Urinary bladder (tissue), 3 donors: ENCODE measurements at regions not wholly inside any gene's neighbourhood (a gene's known extent, or its start where the extent isn't known, plus 50 kb on each side); places are given as distances from the start of the nearest gene placed in this dataset.

Source experiments
- DNase-seq: peaks from one replicate; pipeline ENCODE4 v3.0.0-alpha.2; 2015; ENCODE audit errors: extremely low spot score
- H3K27ac ChIP-seq: one replicate; pipeline ENCODE4 v1.5.1; 2013; ENCODE audit warnings: low read depth, mild to moderate bottlenecking, moderate library complexity
- H3K36me3 ChIP-seq: one replicate; pipeline ENCODE4 v1.6.1; 2013; ENCODE audit warnings: mild to moderate bottlenecking, moderate library complexity; ENCODE audit not compliant: insufficient read depth
- H3K4me1 ChIP-seq: one replicate; pipeline ENCODE4 v1.6.1; 2013; ENCODE audit warnings: mild to moderate bottlenecking, moderate library complexity; ENCODE audit not compliant: insufficient read depth
- H3K4me3 ChIP-seq: one replicate; pipeline ENCODE4 v1.5.1; 2013; ENCODE audit warnings: low read depth, low read length
- WGBS: extraction: QIAGEN DNeasy Blood & Tissue Kit; methylation state at CpG from one replicate; pipeline ENCODE4 v1.1.7; 2013; 5-methylcytosine and 5-hydroxymethylcytosine counted together
- donor health status: healthy with polysubstance abuse.
- donor health status: healthy.

GRCh38 chr12:105843561-105843960 lies 295.2 kb downstream of the NUAK1 start:
- Histone ChIP-seq H3K36me3 (no peaks in the 10 kb centered on the region), H3K4me3 (no peak overlapping the region), H3K4me1 (no peaks in the 10 kb centered on the region), H3K27ac (no peak overlapping the region)
- no peak for DNase-seq
- WGBS, result 73% methylated on average over 2 of the region's 2 CpGs

GRCh38 chr12:105843986-105844760 lies 294.6 kb downstream of the NUAK1 start:
- DNase-seq, result no peak
- WGBS, result 71% methylated on average over 11 of the region's 11 CpGs
- Histone ChIP-seq H3K4me1 (no peaks in the 10 kb centered on the region), H3K27ac (no peak overlapping the region), H3K4me3 (no peak overlapping the region), H3K36me3 (no peaks in the 10 kb centered on the region)

- DNase-seq, result no peak
- Histone ChIP-seq H3K36me3 (no peaks in the 10 kb centered on the region), H3K4me1 (no peaks in the 10 kb centered on the region), H3K4me3 (no peak overlapping the region), H3K27ac (no peak overlapping the region)
Observed at GRCh38 chr12:105846331-105846730, 292.4 kb downstream of the NUAK1 start.

- no peaks in the 10 kb centered on the region for H3K4me1 ChIP-seq
- DNase-seq, result no peak
- H3K4me3 ChIP-seq, result no peak overlapping the region
- H3K36me3 ChIP-seq, result no peaks in the 10 kb centered on the region
- 81% methylated on average over 1 of the region's 1 CpG for WGBS
- no peak overlapping the region for H3K27ac ChIP-seq
Observed at GRCh38 chr12:105847068-105847467, 291.7 kb downstream of the NUAK1 start.

GRCh38 chr12:105848286-105848685 lies 290.5 kb downstream of the NUAK1 start:
- Histone ChIP-seq H3K36me3 (no peaks in the 10 kb centered on the region), H3K4me1 (no peaks in the 10 kb centered on the region), H3K27ac (no peak overlapping the region), H3K4me3 (no peak overlapping the region)
- WGBS, result 98% methylated on average over 2 of the region's 2 CpGs
- DNase-seq, result no peak

GRCh38 chr12:105850103-105850968 lies 288.4 kb downstream of the NUAK1 start:
- Histone ChIP-seq H3K4me3 (no peak overlapping the region), H3K27ac (no peak overlapping the region), H3K4me1 (no peaks in the 10 kb centered on the region), H3K36me3 (no peaks in the 10 kb centered on the region)
- DNase-seq, result no peak
- 76% methylated on average over 6 of the region's 6 CpGs for WGBS

- Histone ChIP-seq H3K27ac (no peak overlapping the region), H3K4me1 (no peaks in the 10 kb centered on the region), H3K36me3 (no peaks in the 10 kb centered on the region), H3K4me3 (no peak overlapping the region)
- no peak for DNase-seq
- WGBS, result 64% methylated on average over 7 of the region's 7 CpGs
Observed at GRCh38 chr12:105852496-105852895, 286.3 kb downstream of the NUAK1 start.

GRCh38 chr12:105852951-105853350 lies 285.8 kb downstream of the NUAK1 start:
- no peak for DNase-seq
- Histone ChIP-seq H3K36me3 (no peaks in the 10 kb centered on the region), H3K27ac (no peak overlapping the region), H3K4me3 (no peak overlapping the region), H3K4me1 (no peaks in the 10 kb centered on the region)
- WGBS, result 53% methylated on average over 2 of the region's 2 CpGs

- WGBS, result 80% methylated on average over 2 of the region's 2 CpGs
- H3K4me3 ChIP-seq, result no peak overlapping the region
- no peak overlapping the region for H3K27ac ChIP-seq
- no peaks in the 10 kb centered on the region for H3K4me1 ChIP-seq
- no peak for DNase-seq
- no peaks in the 10 kb centered on the region for H3K36me3 ChIP-seq
Observed at GRCh38 chr12:105854071-105854470, 284.7 kb downstream of the NUAK1 start.

GRCh38 chr12:105855361-105856047 lies 283.2 kb downstream of the NUAK1 start:
- Histone ChIP-seq H3K4me3 (no peak overlapping the region), H3K4me1 (no peaks in the 10 kb centered on the region), H3K36me3 (no peaks in the 10 kb centered on the region), H3K27ac (no peak overlapping the region)
- WGBS, result 79% methylated on average over 3 of the region's 3 CpGs
- no peak for DNase-seq

GRCh38 chr12:105856048-105856405 lies 282.7 kb downstream of the NUAK1 start:
- Histone ChIP-seq H3K4me3 (no peak overlapping the region), H3K27ac (no peak overlapping the region), H3K36me3 (no peaks in the 10 kb centered on the region), H3K4me1 (no peaks in the 10 kb centered on the region)
- no peak for DNase-seq
- 57% methylated on average over 2 of the region's 2 CpGs for WGBS

GRCh38 chr12:105858981-105859710 lies 279.6 kb downstream of the NUAK1 start:
- H3K4me3 ChIP-seq, result no peak overlapping the region
- no peaks in the 10 kb centered on the region for H3K36me3 ChIP-seq
- 90% methylated on average over 4 of the region's 4 CpGs for WGBS
- no peak overlapping the region for H3K27ac ChIP-seq
- DNase-seq, result no peak
- H3K4me1 ChIP-seq, result no peaks in the 10 kb centered on the region

- no peaks in the 10 kb centered on the region for H3K36me3 ChIP-seq
- no peak overlapping the region for H3K4me3 ChIP-seq
- WGBS, result 80% methylated on average over 3 of the region's 3 CpGs
- peak; percentile 54 for DNase-seq
- H3K27ac ChIP-seq, result no peak overlapping the region
- no peaks in the 10 kb centered on the region for H3K4me1 ChIP-seq
Observed at GRCh38 chr12:105860561-105861207, 278.1 kb downstream of the NUAK1 start.
